Astrocyte (in vitro differentiated cells and primary cell): ENCODE measurements at regions not wholly inside any gene's neighbourhood (a gene's known extent, or its start where the extent isn't known, plus 50 kb on each side); places are given as distances from the start of the nearest gene placed in this dataset.

Experiments used
- DNase-seq: peaks from one replicate; pipeline ENCODE4 v3.0.0-alpha.2; 2010; ENCODE audit warnings: low read depth
- FAIRE-seq: peaks from 2 replicates; lab custom pipeline; 2011; peaks lifted over from hg19 to GRCh38; lab: Jason Lieb, UNC
- H2AFZ ChIP-seq: 2 replicates; pipeline ENCODE4 v1.6.0; 2012; ENCODE audit warnings: low read depth, low read length, inconsistent platforms
- H3K27ac ChIP-seq: 2 replicates; pipeline ENCODE4 v1.5.1; 2011; ENCODE audit warnings: low read depth, low read length, inconsistent platforms
- H3K27me3 ChIP-seq: 2 replicates; pipeline ENCODE4 v1.6.0; 2011; ENCODE audit warnings: low read length, inconsistent platforms; ENCODE audit not compliant: insufficient read depth
- H3K36me3 ChIP-seq: 2 replicates; pipeline ENCODE4 v1.5.1; 2011; ENCODE audit warnings: low read length, inconsistent platforms; ENCODE audit not compliant: insufficient read depth
- H3K4me1 ChIP-seq: 2 replicates; pipeline ENCODE4 v1.5.1; 2011; ENCODE audit warnings: low read length, inconsistent platforms; ENCODE audit not compliant: insufficient read depth
- H3K4me2 ChIP-seq: 2 replicates; pipeline ENCODE4 v1.6.0; 2012; ENCODE audit warnings: low read length, inconsistent platforms
- H3K4me3 ChIP-seq: 2 replicates; pipeline ENCODE4 v1.5.1; 2011; ENCODE audit warnings: low read depth, mild to moderate bottlenecking, low read length, inconsistent platforms; ENCODE audit not compliant: insufficient read depth
- H3K79me2 ChIP-seq: 2 replicates; pipeline ENCODE4 v1.6.0; 2012; ENCODE audit warnings: mild to moderate bottlenecking, low read length, inconsistent platforms; ENCODE audit not compliant: insufficient read depth
- H3K9ac ChIP-seq: 2 replicates; pipeline ENCODE4 v1.6.0; 2012; ENCODE audit warnings: mild to moderate bottlenecking, low read length, inconsistent platforms
- H3K9me3 ChIP-seq: 2 replicates; pipeline ENCODE4 v1.5.1; 2012; ENCODE audit warnings: low read depth, mild to moderate bottlenecking, low read length, inconsistent platforms; ENCODE audit not compliant: insufficient read depth
- H4K20me1 ChIP-seq: 2 replicates; pipeline ENCODE4 v1.6.0; 2012; ENCODE audit warnings: low read length, inconsistent platforms; ENCODE audit not compliant: insufficient read depth
- H3K27ac Mint-ChIP-seq: one replicate; pipeline ENCODE4 v1.8.0; 2021; ENCODE audit warnings: mild to moderate bottlenecking, mixed read lengths; ENCODE audit not compliant: unreplicated experiment
- H3K27me3 Mint-ChIP-seq: one replicate; pipeline ENCODE4 v1.8.0; 2021; ENCODE audit warnings: low read depth, mixed read lengths; ENCODE audit not compliant: unreplicated experiment
- H3K36me3 Mint-ChIP-seq: one replicate; pipeline ENCODE4 v1.8.0; 2021; ENCODE audit warnings: low read depth, mixed read lengths; ENCODE audit not compliant: unreplicated experiment
- H3K4me1 Mint-ChIP-seq: one replicate; pipeline ENCODE4 v1.8.0; 2021; ENCODE audit warnings: low read depth, mixed read lengths; ENCODE audit not compliant: unreplicated experiment
- H3K4me3 Mint-ChIP-seq: one replicate; pipeline ENCODE4 v1.8.0; 2021; ENCODE audit warnings: mild to moderate bottlenecking, moderate library complexity, mixed read lengths; ENCODE audit not compliant: unreplicated experiment
- H3K9me3 Mint-ChIP-seq: one replicate; pipeline ENCODE4 v1.8.0; 2021; ENCODE audit warnings: mild to moderate bottlenecking, mixed read lengths; ENCODE audit not compliant: unreplicated experiment
- EZH2 ChIP-seq: IDR thresholded peaks from 2 replicates; pipeline ENCODE4 v1.6.1; 2012; ENCODE audit warnings: mild to moderate bottlenecking, low read length, inconsistent platforms; ENCODE audit not compliant: insufficient read depth
- TF ChIP-seq, protein P1 (sequence below): IDR thresholded peaks from 2 replicates; pipeline ENCODE4 v1.5.1; 2011; ENCODE audit warnings: low read depth, mild to moderate bottlenecking, inconsistent platforms, low read length, moderate library complexity; ENCODE audit not compliant: insufficient read depth

DNA sequence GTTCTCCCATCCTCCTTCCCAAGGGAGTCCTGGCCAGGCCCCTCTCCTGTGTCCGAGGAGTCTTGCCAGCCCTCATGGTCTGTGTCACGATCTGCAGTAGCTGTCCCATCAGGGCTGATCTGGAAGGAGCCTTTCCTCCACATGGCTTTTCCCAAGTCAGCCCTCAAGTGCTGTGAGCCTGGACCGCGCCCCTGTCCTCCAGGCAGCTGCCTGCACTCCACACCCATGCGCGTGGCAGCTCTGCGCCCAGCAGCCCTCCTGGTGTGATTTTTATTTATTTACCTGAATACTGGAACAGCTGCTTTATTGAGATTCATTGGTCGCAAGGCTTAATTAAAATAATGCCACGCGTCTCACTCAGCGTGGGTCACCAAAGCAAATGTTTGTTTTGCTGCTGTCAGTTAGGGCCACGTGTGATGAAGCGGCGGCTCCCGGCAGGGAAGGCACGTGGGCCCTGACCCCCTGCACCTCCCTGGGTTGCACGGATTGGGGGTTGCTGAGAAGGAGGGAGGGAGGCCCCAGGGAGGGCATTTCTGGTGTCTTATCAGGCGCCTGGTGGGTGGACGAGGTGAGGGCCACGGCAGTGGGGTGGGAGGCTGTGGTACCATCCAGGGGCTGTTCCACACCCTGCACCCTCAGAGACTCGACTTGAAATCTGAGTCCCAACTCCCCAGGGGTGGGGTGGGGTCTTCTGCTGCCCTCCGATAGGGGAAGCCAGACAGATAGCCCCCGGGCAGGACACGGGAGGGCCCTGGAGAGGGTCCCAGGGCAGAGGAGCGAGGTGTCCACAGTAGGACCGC, 206.3 kb upstream of the C14orf180 start:
- Histone ChIP-seq H3K9me3 (no peaks in the 10 kb centered on the region), H3K9ac (no peak overlapping the region), H4K20me1 (no peaks in the 10 kb centered on the region), H3K36me3 (no peaks in the 10 kb centered on the region), H3K4me3 (no peak overlapping the region), H2AFZ (no peak overlapping the region), H3K4me1 (no peaks in the 10 kb centered on the region), H3K4me2 (no peak overlapping the region), H3K27ac (no peak overlapping the region), H3K27me3 (no peaks in the 10 kb centered on the region), H3K79me2 (no peaks in the 10 kb centered on the region)
- Mint-ChIP-seq H3K9me3 (peaks cover 2% of the 10 kb centered on the region), H3K27ac (no peak overlapping the region), H3K27me3 (peaks cover 40% of the 10 kb centered on the region), H3K36me3 (no peaks in the 10 kb centered on the region), H3K4me3 (no peak overlapping the region), H3K4me1 (no peaks in the 10 kb centered on the region)
- DNase-seq (no peak), FAIRE-seq (no peak)
- TF ChIP-seq, protein P1, sequence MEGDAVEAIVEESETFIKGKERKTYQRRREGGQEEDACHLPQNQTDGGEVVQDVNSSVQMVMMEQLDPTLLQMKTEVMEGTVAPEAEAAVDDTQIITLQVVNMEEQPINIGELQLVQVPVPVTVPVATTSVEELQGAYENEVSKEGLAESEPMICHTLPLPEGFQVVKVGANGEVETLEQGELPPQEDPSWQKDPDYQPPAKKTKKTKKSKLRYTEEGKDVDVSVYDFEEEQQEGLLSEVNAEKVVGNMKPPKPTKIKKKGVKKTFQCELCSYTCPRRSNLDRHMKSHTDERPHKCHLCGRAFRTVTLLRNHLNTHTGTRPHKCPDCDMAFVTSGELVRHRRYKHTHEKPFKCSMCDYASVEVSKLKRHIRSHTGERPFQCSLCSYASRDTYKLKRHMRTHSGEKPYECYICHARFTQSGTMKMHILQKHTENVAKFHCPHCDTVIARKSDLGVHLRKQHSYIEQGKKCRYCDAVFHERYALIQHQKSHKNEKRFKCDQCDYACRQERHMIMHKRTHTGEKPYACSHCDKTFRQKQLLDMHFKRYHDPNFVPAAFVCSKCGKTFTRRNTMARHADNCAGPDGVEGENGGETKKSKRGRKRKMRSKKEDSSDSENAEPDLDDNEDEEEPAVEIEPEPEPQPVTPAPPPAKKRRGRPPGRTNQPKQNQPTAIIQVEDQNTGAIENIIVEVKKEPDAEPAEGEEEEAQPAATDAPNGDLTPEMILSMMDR = no peak
- no peak for TF ChIP-seq EZH2

DNA sequence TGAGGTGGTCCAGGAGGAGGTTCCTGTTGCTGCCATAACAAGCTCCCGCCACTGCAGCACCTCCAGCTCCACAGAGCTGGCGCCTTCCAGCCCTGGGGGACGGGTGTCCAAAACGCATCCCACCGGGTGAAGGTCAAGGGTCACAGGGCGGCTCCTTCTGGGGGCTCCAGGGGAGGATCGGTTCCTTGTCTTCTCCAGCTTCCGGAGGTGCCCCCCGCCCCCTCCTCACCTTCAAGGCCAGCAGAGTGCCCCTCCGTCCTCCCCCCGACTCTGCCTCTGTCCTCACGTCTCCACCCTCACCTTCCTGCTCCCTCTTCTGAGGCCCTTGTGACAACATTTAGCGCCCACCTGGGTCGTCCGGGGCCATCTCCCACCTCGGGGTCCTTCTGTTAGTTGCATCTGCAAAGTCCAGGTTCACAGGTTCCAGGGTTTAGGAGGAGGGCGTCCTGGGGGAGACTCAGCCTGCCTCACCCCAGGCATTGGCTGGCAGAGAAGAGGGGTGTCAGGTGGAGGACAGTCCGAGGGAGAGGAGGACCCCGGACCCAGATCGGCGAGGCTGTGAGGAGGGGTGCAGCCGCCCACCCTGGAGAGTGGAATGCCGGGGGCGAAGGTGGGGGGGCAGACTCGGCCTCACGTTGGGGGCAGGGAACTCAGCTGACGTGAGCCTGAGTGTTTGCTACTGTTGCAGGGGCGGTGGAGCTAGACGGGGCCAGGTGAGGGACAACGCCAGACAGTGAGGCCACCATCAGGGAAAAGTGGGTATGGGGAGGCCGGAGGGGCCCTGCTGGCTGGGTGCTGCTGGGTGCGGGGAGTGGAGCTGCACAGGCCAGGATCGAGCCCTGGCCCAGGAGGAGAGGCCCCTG, 205.5 kb upstream of the C14orf180 start:
- no peak overlapping the region for H3K4me3 Mint-ChIP-seq
- FAIRE-seq = no peak
- TF ChIP-seq, protein P1 = no peak
- no peak for TF ChIP-seq EZH2
- H3K36me3 Mint-ChIP-seq = no peaks in the 10 kb centered on the region
- H3K27me3 Mint-ChIP-seq = peaks cover 47% of the 10 kb centered on the region
- H3K27me3 ChIP-seq = no peaks in the 10 kb centered on the region
- no peak overlapping the region for H2AFZ ChIP-seq
- H4K20me1 ChIP-seq = no peaks in the 10 kb centered on the region
- H3K9me3 Mint-ChIP-seq = peaks cover 5% of the 10 kb centered on the region
- H3K4me2 ChIP-seq = no peak overlapping the region
- H3K4me1 Mint-ChIP-seq = no peaks in the 10 kb centered on the region
- H3K79me2 ChIP-seq = no peaks in the 10 kb centered on the region
- H3K9ac ChIP-seq = no peak overlapping the region
- no peak overlapping the region for H3K4me3 ChIP-seq
- no peaks in the 10 kb centered on the region for H3K4me1 ChIP-seq
- H3K27ac ChIP-seq = no peak overlapping the region
- H3K9me3 ChIP-seq = no peaks in the 10 kb centered on the region
- no peak overlapping the region for H3K27ac Mint-ChIP-seq
- H3K36me3 ChIP-seq = no peaks in the 10 kb centered on the region
- no peak for DNase-seq
